ENCODE measurements at regions not wholly inside any gene's neighbourhood (a gene's known extent, or its start where the extent isn't known, plus 50 kb on each side); places are given as distances from the start of the nearest gene placed in this dataset.
A peak's percentile ranks its signal among the peaks of the same experiment; 100 is the strongest.

DNA sequence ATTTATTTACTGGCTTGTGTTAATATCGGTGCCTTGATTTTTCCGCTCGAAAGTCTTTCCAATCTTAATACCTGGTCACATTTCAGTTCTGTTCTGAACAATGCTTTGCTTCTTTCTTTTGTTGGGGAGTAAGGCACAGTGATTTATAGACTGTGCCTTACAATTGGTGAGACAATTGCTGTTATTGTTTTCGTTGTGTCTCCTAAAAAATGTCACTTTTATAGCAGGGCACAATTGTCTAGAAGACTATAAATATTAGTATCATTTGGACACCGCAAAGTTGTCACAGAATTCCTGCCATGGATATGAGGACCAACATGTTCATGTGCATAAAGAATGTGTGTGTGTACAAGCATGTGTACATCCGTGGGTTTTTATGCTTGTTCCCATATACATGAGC is 231.9 kb downstream of the INSIG2 start:
- no peak for DNase-seq (ENCODE audit: low read depth)
- TF ChIP-seq, protein P1, sequence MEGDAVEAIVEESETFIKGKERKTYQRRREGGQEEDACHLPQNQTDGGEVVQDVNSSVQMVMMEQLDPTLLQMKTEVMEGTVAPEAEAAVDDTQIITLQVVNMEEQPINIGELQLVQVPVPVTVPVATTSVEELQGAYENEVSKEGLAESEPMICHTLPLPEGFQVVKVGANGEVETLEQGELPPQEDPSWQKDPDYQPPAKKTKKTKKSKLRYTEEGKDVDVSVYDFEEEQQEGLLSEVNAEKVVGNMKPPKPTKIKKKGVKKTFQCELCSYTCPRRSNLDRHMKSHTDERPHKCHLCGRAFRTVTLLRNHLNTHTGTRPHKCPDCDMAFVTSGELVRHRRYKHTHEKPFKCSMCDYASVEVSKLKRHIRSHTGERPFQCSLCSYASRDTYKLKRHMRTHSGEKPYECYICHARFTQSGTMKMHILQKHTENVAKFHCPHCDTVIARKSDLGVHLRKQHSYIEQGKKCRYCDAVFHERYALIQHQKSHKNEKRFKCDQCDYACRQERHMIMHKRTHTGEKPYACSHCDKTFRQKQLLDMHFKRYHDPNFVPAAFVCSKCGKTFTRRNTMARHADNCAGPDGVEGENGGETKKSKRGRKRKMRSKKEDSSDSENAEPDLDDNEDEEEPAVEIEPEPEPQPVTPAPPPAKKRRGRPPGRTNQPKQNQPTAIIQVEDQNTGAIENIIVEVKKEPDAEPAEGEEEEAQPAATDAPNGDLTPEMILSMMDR (conservative IDR thresholded peaks at IDR 0.05; ENCODE audit: low read length), result no peak
- no peak overlapping the region for H3K4me3 ChIP-seq (ENCODE audit: low read length)

DNA sequence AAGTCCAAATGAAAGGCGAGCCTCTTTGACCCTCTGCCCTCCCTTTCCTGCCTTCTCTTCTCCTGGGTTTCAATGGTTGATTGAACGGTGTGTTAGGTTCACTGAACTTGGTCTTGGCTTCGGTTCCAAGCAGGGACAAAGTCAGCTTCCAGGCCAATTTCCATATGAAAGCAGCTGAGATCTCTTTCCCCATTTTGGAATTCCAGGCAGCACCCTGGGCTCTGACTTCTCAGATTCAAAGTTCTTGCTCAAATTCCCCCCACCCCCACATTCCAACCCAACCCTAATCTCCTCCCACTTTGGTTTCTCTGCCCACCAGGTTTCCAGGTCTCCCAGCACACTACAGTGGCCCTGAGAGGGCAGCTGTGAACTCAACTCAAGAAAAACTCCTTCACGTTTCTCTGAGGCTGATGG is 231.0 kb downstream of the INSIG2 start:
- H3K4me3 ChIP-seq (ENCODE audit: low read length), result no peak overlapping the region
- TF ChIP-seq, protein P1 (conservative IDR thresholded peaks at IDR 0.05; ENCODE audit: low read length), result no peak
- no peak for DNase-seq (ENCODE audit: low read depth)

- TF ChIP-seq, protein P1 (conservative IDR thresholded peaks at IDR 0.05; ENCODE audit: low read length), result no peak
These were observed 227.3 kb downstream of the INSIG2 start for GRCh38 chr2:118315606-118316005.

GRCh38 chr2:118312969-118313756 is 224.9 kb downstream of the INSIG2 start:
- TF ChIP-seq, protein P1 (conservative IDR thresholded peaks at IDR 0.05; ENCODE audit: low read length), result peak; percentile 15; the same call in 1 of the 2 replicates
- peak; percentile 25 for DNase-seq (ENCODE audit: low read depth)
- no peak overlapping the region for H3K4me3 ChIP-seq (ENCODE audit: low read length)

More at GRCh38 chr2:118315606-118316005, 227.3 kb downstream of the INSIG2 start:
- no peak for DNase-seq (ENCODE audit: low read depth)
- H3K4me3 ChIP-seq (ENCODE audit: low read length), result no peak overlapping the region

GRCh38 chr2:118310681-118311429 is 222.6 kb downstream of the INSIG2 start:
- TF ChIP-seq, protein P1 (conservative IDR thresholded peaks at IDR 0.05; ENCODE audit: low read length), result no peak
- peak overlapping the region; percentile 64 for H3K4me3 ChIP-seq (ENCODE audit: low read length)
- DNase-seq (ENCODE audit: low read depth), result no peak

GRCh38 chr2:118309946-118310680 is 221.8 kb downstream of the INSIG2 start:
- peak; percentile 68 for DNase-seq (ENCODE audit: low read depth)
- H3K4me3 ChIP-seq (ENCODE audit: low read length), result peak overlapping the region; percentile 64
- TF ChIP-seq, protein P1 (conservative IDR thresholded peaks at IDR 0.05; ENCODE audit: low read length), result no peak
